K562 (cell line): ENCODE measurements at regions not wholly inside any gene's neighbourhood (a gene's known extent, or its start where the extent isn't known, plus 50 kb on each side); places are given as distances from the start of the nearest gene placed in this dataset.

Experiments used
- ATAC-seq: fragments of 200-7000 bp; cut with Tn5 transposase; 3 replicates; pipeline ENCODE4 v1.9.1; 2020; ENCODE audit warnings: moderate library complexity
- BruUV-seq: library from RNA; stranded (reverse); fragments of 400-500 nt; replicated peaks from 2 replicates; lab custom pipeline; 2021; lab: Mats Ljungman, UMichigan
- CTCF ChIA-PET: fragments of 300-600 bp; formaldehyde crosslinking; extraction: SDS; loops from one replicate; lab custom pipeline; 2021; ENCODE audit warnings: low intra/inter-chr PET ratio; lab: Yijun Ruan, JAX
- POLR2A ChIA-PET: fragments of 300-600, 350-650 bp; sonication (Branson Sonifier 250); formaldehyde crosslinking; extraction: SDS; loops from one replicate; lab custom pipeline; 2021; ENCODE audit warnings: antibody characterized with exemption, inconsistent platforms; lab: Yijun Ruan, JAX
- DNase-seq, 4 experiments: peaks; one replicate each; pipeline versions ENCODE4 v3.0.0 to v3.0.0-alpha.2; 2011 to 2018; ENCODE audit warnings: low spot score in 3 of 4, mixed read lengths in 3 of 4; ENCODE audit errors: extremely low read depth in 1 of 4
- FAIRE-seq: peaks from 2 replicates; lab custom pipeline; 2011; peaks lifted over from hg19 to GRCh38; lab: Jason Lieb, UNC
- H2AFZ ChIP-seq: 2 replicates; pipeline ENCODE4 v1.6.0; 2011; ENCODE audit warnings: low read depth, low read length, control low read depth, inconsistent platforms
- H3K27ac ChIP-seq: fragments of 200-600 bp; 3 replicates; pipeline ENCODE4 v1.8.0; 2011; ENCODE audit warnings: low read depth, mild to moderate bottlenecking, control low read depth, inconsistent platforms, low read length, moderate library complexity, mixed read lengths; ENCODE audit errors: extremely low read depth
- H3K27me3 ChIP-seq, 2 experiments: fragments of 300-600 bp in 1 of 2; 2 replicates in 1 of 2; 3 replicates in 1 of 2; pipeline versions ENCODE4 v1.6.0 to v1.8.0; 2011; ENCODE audit warnings: inconsistent platforms in 2 of 2, low read length in 2 of 2, mild to moderate bottlenecking in 1 of 2, mixed read lengths in 1 of 2, moderate library complexity in 1 of 2; ENCODE audit not compliant: control insufficient read depth in 2 of 2, insufficient read depth in 2 of 2
- H3K36me3 ChIP-seq: fragments of 300-600 bp; 3 replicates; pipeline ENCODE4 v1.8.0; 2011; ENCODE audit warnings: mild to moderate bottlenecking, low read length, inconsistent platforms; ENCODE audit not compliant: control insufficient read depth, insufficient read depth
- H3K4me1 ChIP-seq, 2 experiments: fragments of 200-600 bp in 1 of 2; replicated peaks in 1 of 2; 2 replicates in 1 of 2; 3 replicates in 1 of 2; pipeline versions ENCODE4 v1.5.1 to v1.8.0; 2011; ENCODE audit warnings: inconsistent platforms in 2 of 2, low read length in 2 of 2, mild to moderate bottlenecking in 1 of 2, mixed read lengths in 1 of 2, moderate library complexity in 1 of 2; ENCODE audit not compliant: control insufficient read depth in 2 of 2, insufficient read depth in 2 of 2
- H3K4me2 ChIP-seq: 2 replicates; pipeline ENCODE4 v1.6.1; 2011; ENCODE audit warnings: low read length, control low read depth, inconsistent platforms, mixed read lengths; ENCODE audit not compliant: insufficient read depth
- H3K4me3 ChIP-seq: fragments of 200-600 bp; sonication (generic), shearing (Covaris generic); 2 replicates; pipeline ENCODE4 v1.5.1; 2016; ENCODE audit warnings: control low read depth, inconsistent platforms
- H3K79me2 ChIP-seq: fragments of 200-600 bp; 3 replicates; pipeline ENCODE4 v1.8.0; 2011; ENCODE audit warnings: low read length, inconsistent platforms; ENCODE audit not compliant: control insufficient read depth, insufficient read depth
- H3K9ac ChIP-seq, 2 experiments: 2 replicates each; pipeline versions ENCODE4 v1.6.0 to v1.6.1; 2011; ENCODE audit warnings: low read depth in 2 of 2, low read length in 2 of 2, control low read depth in 1 of 2, inconsistent platforms in 1 of 2, mild to moderate bottlenecking in 1 of 2, mixed read lengths in 1 of 2; ENCODE audit not compliant: insufficient read depth in 1 of 2
- H3K9me1 ChIP-seq: one replicate; pipeline ENCODE4 v1.6.0; 2011; ENCODE audit warnings: inconsistent platforms, mild to moderate bottlenecking, low read length, moderate library complexity; ENCODE audit not compliant: control insufficient read depth, insufficient read depth
- H3K9me3 ChIP-seq: replicated peaks from 2 replicates; pipeline ENCODE4 v1.5.1; 2011; ENCODE audit warnings: low read depth, low read length, inconsistent platforms; ENCODE audit not compliant: control insufficient read depth, insufficient read depth
- H4K20me1 ChIP-seq: replicated peaks from 2 replicates; pipeline ENCODE4 v1.6.1; 2011; ENCODE audit warnings: low read length, inconsistent platforms, mixed read lengths; ENCODE audit not compliant: control insufficient read depth, insufficient read depth
- in situ Hi-C: fragments of 300-500 bp; cut with MboI; formaldehyde crosslinking; loops from 4 replicates; pipeline ENCODE4 v1.15.0; 2018; ENCODE audit warnings: inconsistent platforms, mixed read lengths
- intact Hi-C: fragments of 100-400 bp; cut with micrococcal nuclease; formaldehyde crosslinking; loops from 2 replicates; pipeline ENCODE4 v1.14.2; 2022
- TF ChIP-seq, protein P1 (sequence below): fragments of 450-650 bp; IDR thresholded peaks from one replicate; pipeline ENCODE4 v1.6.1; 2018; ENCODE audit warnings: mild to moderate bottlenecking, moderate library complexity; ENCODE audit not compliant: partially characterized antibody
- TF ChIP-seq, protein P2 (sequence below), 2 experiments: fragments of 450-650 bp; IDR thresholded peaks; 2 replicates each; pipeline ENCODE4 v1.6.1; 2016; ENCODE audit warnings: mild to moderate bottlenecking in 2 of 2, borderline replicate concordance in 1 of 2, low read depth in 1 of 2, moderate library complexity in 1 of 2

GRCh38 chr5:74493411-74493810 lies 147.1 kb downstream of the ENC1 start:
- in situ Hi-C loops (no loop called here), intact Hi-C loops (no loop called here)
- H3K27ac ChIP-seq = no peak overlapping the region
- H3K9me1 ChIP-seq = no peaks in the 10 kb centered on the region
- no TSS peak for BruUV-seq
- TF ChIP-seq, protein P1, sequence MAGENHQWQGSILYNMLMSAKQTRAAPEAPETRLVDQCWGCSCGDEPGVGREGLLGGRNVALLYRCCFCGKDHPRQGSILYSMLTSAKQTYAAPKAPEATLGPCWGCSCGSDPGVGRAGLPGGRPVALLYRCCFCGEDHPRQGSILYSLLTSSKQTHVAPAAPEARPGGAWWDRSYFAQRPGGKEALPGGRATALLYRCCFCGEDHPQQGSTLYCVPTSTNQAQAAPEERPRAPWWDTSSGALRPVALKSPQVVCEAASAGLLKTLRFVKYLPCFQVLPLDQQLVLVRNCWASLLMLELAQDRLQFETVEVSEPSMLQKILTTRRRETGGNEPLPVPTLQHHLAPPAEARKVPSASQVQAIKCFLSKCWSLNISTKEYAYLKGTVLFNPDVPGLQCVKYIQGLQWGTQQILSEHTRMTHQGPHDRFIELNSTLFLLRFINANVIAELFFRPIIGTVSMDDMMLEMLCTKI = no peak
- TF ChIP-seq, protein P2, sequence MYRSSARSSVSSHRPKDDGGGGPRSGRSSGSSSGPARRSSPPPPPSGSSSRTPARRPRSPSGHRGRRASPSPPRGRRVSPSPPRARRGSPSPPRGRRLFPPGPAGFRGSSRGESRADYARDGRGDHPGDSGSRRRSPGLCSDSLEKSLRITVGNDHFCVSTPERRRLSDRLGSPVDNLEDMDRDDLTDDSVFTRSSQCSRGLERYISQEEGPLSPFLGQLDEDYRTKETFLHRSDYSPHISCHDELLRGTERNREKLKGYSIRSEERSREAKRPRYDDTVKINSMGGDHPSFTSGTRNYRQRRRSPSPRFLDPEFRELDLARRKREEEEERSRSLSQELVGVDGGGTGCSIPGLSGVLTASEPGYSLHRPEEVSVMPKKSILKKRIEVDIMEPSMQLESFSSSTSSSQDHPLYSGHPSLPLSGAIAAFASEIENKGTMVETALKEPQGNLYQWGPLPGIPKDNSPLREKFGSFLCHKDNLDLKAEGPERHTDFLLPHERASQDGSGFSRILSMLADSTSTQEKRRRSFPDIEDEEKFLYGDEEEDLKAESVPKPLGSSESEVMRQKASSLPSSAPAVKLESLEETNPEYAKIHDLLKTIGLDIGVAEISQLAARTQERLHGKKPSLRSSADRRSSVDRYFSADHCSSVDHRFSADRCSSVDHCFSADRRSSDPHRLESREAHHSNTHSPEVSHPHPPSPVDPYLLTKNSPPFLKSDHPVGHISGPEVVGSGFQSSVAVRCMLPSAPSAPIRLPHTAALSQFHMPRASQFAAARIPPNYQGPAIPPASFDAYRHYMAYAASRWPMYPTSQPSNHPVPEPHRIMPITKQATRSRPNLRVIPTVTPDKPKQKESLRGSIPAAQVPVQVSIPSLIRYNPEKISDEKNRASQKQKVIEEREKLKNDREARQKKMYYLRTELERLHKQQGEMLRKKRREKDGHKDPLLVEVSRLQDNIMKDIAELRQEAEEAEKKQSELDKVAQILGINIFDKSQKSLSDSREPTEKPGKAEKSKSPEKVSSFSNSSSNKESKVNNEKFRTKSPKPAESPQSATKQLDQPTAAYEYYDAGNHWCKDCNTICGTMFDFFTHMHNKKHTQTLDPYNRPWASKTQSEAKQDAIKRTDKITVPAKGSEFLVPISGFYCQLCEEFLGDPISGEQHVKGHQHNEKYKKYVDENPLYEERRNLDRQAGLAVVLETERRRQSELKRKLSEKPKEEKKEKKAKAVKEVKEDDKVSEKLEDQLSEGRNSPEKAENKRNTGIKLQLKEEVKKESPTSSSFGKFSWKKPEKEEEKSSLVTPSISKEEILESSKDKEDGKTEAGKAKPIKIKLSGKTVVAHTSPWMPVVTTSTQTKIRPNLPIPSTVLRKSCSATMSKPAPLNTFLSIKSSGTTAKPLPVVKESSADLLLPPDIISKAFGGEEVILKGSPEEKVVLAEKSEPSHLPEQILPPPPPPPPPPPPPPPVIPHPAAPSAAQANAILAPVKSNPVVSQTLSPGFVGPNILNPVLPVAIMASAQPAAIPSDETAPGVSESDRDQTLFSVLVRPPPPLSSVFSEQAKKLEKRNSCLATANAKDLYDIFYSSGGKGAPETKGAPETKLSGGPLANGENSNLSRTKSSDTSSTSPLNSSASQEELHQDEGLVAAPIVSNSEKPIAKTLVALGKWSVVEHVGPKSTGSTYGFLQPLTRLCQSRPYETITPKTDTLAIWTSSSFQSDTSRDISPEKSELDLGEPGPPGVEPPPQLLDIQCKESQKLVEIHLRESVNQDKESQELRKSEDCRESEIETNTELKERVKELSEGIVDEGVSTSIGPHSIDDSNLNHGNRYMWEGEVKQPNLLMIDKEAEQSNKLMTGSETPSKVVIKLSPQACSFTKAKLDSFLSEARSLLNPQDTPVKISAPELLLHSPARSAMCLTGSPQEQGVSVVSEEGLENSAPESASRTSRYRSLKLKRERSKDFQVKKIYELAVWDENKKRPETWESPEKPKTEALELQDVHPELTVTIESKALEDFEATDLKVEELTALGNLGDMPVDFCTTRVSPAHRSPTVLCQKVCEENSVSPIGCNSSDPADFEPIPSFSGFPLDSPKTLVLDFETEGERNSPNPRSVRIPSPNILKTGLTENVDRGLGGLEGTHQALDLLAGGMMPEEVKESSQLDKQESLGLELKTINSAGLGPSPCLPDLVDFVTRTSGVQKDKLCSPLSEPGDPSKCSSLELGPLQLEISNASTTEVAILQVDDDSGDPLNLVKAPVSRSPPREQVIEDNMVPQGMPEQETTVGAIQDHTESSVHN (IDR thresholded peaks at IDR 0.05; ENCODE audit: borderline replicate concordance in 1 of 2, low read depth in 1 of 2) = no peak
- ChIA-PET CTCF (no interaction called here), POLR2A (interaction anchor here (0.7 kb wide), 2 partner anchors 25 to 54 kb away, joined by 3 read pairs; no protein-coding TSS in a partner anchor)
- no peaks in the 10 kb centered on the region for H3K9me3 ChIP-seq
- FAIRE-seq (no peak), DNase-seq (no peak), ATAC-seq (no peak)
- H3K36me3 ChIP-seq = no peaks in the 10 kb centered on the region
- H3K9ac ChIP-seq = no peak overlapping the region
- no peak overlapping the region for H2AFZ ChIP-seq
- no peaks in the 10 kb centered on the region for H3K27me3 ChIP-seq
- H3K4me3 ChIP-seq = no peak overlapping the region
- no peaks in the 10 kb centered on the region for H3K4me1 ChIP-seq
- no peak overlapping the region for H3K4me2 ChIP-seq
- H3K79me2 ChIP-seq = no peaks in the 10 kb centered on the region
- no peaks in the 10 kb centered on the region for H4K20me1 ChIP-seq
